Omental fat pad (tissue), 3 donors: ENCODE measurements at regions not wholly inside any gene's neighbourhood (a gene's known extent, or its start where the extent isn't known, plus 50 kb on each side); places are given as distances from the start of the nearest gene placed in this dataset.
"Not testable (repeated sequence)": the region's sequence is repeated elsewhere in the genome, so short reads cannot be mapped to it uniquely, and the experiment has no call there.

Experiments
- ATAC-seq: fragments of 150-250 bp; one replicate; pipeline ENCODE4 v1.9.1; 2016; ENCODE audit warnings: mild to moderate bottlenecking, moderate library complexity; ENCODE audit not compliant: low FRiP score
- DNase-seq: peaks from one replicate; pipeline ENCODE4 v3.0.0-alpha.2; 2019; ENCODE audit warnings: low spot score
- CTCF ChIP-seq, 3 donors: fragments of 450-650 bp; IDR thresholded peaks; one replicate each; pipeline ENCODE4 v1.5.1; 2016 to 2017; ENCODE audit warnings: antibody characterized with exemption in 3 of 3, mild to moderate bottlenecking in 3 of 3, moderate library complexity in 2 of 3

GRCh38 chr1:105427543-105427942 is 1628.9 kb upstream of the PRMT6 start:
- no peak for TF ChIP-seq CTCF (IDR thresholded peaks at IDR 0.05)
- no peak for ATAC-seq
- DNase-seq = no peak

- DNase-seq = no peak
- no peak for TF ChIP-seq CTCF (IDR thresholded peaks at IDR 0.05)
- ATAC-seq = no peak
These were observed 1619.8 kb upstream of the PRMT6 start for GRCh38 chr1:105436589-105437259.

- ATAC-seq = no peak
These were observed 1618.6 kb upstream of the PRMT6 start for GRCh38 chr1:105437847-105438246.

GRCh38 chr1:105442901-105443300 is 1613.6 kb upstream of the PRMT6 start:
- ATAC-seq (no peak), DNase-seq (no peak)
- TF ChIP-seq CTCF (IDR thresholded peaks at IDR 0.05) = no peak

More at GRCh38 chr1:105437847-105438246, 1618.6 kb upstream of the PRMT6 start:
- DNase-seq = no peak
- TF ChIP-seq CTCF (IDR thresholded peaks at IDR 0.05) = no peak

- TF ChIP-seq CTCF (IDR thresholded peaks at IDR 0.05) = no peak
- no peak for ATAC-seq
- DNase-seq = no peak
These were observed 1596.7 kb upstream of the PRMT6 start for GRCh38 chr1:105459759-105460158.

- no peak for DNase-seq
- TF ChIP-seq CTCF (IDR thresholded peaks at IDR 0.05) = no peak
- ATAC-seq = no peak
These were observed 1594.2 kb upstream of the PRMT6 start for GRCh38 chr1:105462308-105462707.

GRCh38 chr1:105467549-105467948 is 1588.9 kb upstream of the PRMT6 start:
- DNase-seq = no peak
- ATAC-seq = no peak
- no peak for TF ChIP-seq CTCF (IDR thresholded peaks at IDR 0.05)

GRCh38 chr1:105470541-105470940 is 1585.9 kb upstream of the PRMT6 start:
- not testable (repeated sequence) for ATAC-seq, DNase-seq
